Vagina (tissue), 2 donors: ENCODE measurements at regions not wholly inside any gene's neighbourhood (a gene's known extent, or its start where the extent isn't known, plus 50 kb on each side); places are given as distances from the start of the nearest gene placed in this dataset.

Source experiments
- DNase-seq, 2 donors: peaks; one replicate each; pipeline ENCODE4 v3.0.0-alpha.2; 2017; ENCODE audit errors: extremely low spot score in 2 of 2
- H3K27ac ChIP-seq: fragments of 200-600 bp; sonication (generic); one replicate; pipeline ENCODE4 v1.5.1; 2019
- H3K27me3 ChIP-seq: fragments of 200-600 bp; sonication (generic); one replicate; pipeline ENCODE4 v1.5.1; 2019
- H3K36me3 ChIP-seq, 2 donors: fragments of 200-600 bp; sonication (generic); one replicate each; pipeline ENCODE4 v1.5.1; 2017 to 2019
- H3K4me1 ChIP-seq: fragments of 200-600 bp; sonication (generic); one replicate; pipeline ENCODE4 v1.5.1; 2019
- H3K4me3 ChIP-seq, 2 donors: fragments of 200-600 bp; sonication (generic); 1 replicate in 1 of 2; 2 replicates in 1 of 2; pipeline ENCODE4 v1.5.1; 2016 to 2019
- H3K9me3 ChIP-seq: fragments of 200-600 bp; sonication (generic); one replicate; pipeline ENCODE4 v1.5.1; 2019
- POLR2A ChIP-seq, 2 donors: fragments of 450-650 bp; IDR thresholded peaks; one replicate each; pipeline ENCODE4 v1.6.1; 2017; ENCODE audit warnings: antibody characterized with exemption in 2 of 2, mild to moderate bottlenecking in 2 of 2, moderate library complexity in 2 of 2
- POLR2AphosphoS5 ChIP-seq, 2 donors: sonication (generic); formaldehyde crosslinking; IDR thresholded peaks; one replicate each; pipeline ENCODE4 v1.9.0; 2017; ENCODE audit warnings: antibody characterized with exemption in 2 of 2, mild to moderate bottlenecking in 2 of 2, low read depth in 1 of 2; ENCODE audit not compliant: insufficient read depth in 1 of 2
- intact Hi-C: fragments of 100-400 bp; cut with DNase I; formaldehyde crosslinking; loops from one replicate; pipeline ENCODE4 v1.15.1; 2023
- TF ChIP-seq, protein P1 (sequence below), 3 experiments: fragments of 450-650 bp in 2 of 3; fragments of 200-600 bp in 1 of 3; sonication (generic) in 1 of 3; IDR thresholded peaks; one replicate each; pipeline ENCODE4 v1.5.1; 2017 to 2019; ENCODE audit warnings: antibody characterized with exemption in 3 of 3, mild to moderate bottlenecking in 2 of 3, moderate library complexity in 2 of 3

DNA sequence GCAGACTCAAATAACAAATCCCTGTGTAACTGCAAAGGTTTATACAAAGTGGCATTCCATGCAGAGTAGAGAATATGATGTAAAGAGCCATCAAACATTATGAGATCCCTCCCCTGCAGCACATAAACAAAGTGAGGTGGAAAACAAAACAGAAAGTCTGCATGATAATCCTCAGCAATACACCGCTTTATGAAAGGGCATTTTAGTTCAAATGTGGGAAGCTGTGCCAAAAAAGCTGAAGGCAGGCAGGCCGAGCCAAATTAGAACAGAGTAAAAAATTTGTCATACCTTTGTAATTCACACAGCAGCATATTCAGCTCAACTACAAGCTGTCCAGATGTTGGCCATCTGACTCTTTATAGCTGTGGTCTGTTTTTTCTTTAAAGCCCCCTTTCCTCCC, 113.5 kb downstream of the LHX9 start:
- no peak overlapping the region for H3K4me3 ChIP-seq
- no peaks in the 10 kb centered on the region for H3K9me3 ChIP-seq
- DNase-seq = no peak
- intact Hi-C loops = no loop called here
- no peaks in the 10 kb centered on the region for H3K27me3 ChIP-seq
- no peaks in the 10 kb centered on the region for H3K36me3 ChIP-seq
- no peak overlapping the region for H3K27ac ChIP-seq
- TF ChIP-seq POLR2AphosphoS5 (IDR thresholded peaks at IDR 0.05; ENCODE audit: insufficient read depth in 1 of 2, low read depth in 1 of 2) (no peak), POLR2A (IDR thresholded peaks at IDR 0.05) (no peak)
- TF ChIP-seq, protein P1, sequence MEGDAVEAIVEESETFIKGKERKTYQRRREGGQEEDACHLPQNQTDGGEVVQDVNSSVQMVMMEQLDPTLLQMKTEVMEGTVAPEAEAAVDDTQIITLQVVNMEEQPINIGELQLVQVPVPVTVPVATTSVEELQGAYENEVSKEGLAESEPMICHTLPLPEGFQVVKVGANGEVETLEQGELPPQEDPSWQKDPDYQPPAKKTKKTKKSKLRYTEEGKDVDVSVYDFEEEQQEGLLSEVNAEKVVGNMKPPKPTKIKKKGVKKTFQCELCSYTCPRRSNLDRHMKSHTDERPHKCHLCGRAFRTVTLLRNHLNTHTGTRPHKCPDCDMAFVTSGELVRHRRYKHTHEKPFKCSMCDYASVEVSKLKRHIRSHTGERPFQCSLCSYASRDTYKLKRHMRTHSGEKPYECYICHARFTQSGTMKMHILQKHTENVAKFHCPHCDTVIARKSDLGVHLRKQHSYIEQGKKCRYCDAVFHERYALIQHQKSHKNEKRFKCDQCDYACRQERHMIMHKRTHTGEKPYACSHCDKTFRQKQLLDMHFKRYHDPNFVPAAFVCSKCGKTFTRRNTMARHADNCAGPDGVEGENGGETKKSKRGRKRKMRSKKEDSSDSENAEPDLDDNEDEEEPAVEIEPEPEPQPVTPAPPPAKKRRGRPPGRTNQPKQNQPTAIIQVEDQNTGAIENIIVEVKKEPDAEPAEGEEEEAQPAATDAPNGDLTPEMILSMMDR (IDR thresholded peaks at IDR 0.05) = no peak
- H3K4me1 ChIP-seq = no peaks in the 10 kb centered on the region

DNA sequence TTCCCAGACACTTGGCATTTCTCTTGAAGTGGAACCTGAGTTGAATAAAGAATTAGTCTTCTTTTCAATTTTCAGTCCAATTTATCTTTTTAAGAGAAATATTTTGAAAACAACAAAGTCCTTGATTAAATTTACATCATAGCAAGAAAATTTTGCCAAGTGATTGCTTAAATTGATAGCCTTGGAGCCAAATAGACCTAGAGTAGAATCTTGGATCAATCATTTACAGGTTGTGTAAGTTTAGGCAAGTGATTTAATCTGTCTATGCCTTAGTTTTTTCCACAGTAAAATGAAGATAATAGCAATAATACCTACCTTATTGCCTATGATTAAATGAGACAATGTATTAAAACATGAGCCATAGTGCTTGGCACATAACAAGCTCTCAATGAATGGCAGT, 113.9 kb downstream of the LHX9 start:
- Histone ChIP-seq H3K36me3 (no peaks in the 10 kb centered on the region), H3K4me1 (no peaks in the 10 kb centered on the region), H3K9me3 (no peaks in the 10 kb centered on the region), H3K27ac (no peak overlapping the region), H3K4me3 (no peak overlapping the region), H3K27me3 (no peaks in the 10 kb centered on the region)
- intact Hi-C loops = no loop called here
- TF ChIP-seq POLR2AphosphoS5 (IDR thresholded peaks at IDR 0.05; ENCODE audit: insufficient read depth in 1 of 2, low read depth in 1 of 2) (no peak), POLR2A (IDR thresholded peaks at IDR 0.05) (no peak)
- TF ChIP-seq, protein P1 (IDR thresholded peaks at IDR 0.05) = no peak
- no peak for DNase-seq

DNA sequence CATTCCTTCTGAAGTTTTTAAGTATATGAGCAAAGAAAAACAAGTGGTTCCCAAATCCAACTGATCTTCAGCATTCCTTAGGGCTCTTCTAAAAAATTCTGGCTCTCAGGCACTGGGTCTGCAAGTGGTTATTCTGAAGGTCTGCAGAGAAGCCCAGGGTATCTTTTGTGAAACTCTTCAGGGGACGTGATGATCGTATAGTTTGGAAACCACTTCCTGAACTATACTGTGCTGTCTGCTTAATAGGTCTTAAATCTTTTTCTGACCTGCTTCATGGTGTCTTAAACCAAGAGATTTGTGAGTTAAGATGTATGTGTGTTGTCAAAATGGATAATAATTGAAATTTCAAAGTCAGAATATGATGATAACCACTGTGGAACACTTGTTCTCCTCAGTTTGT, 115.5 kb downstream of the LHX9 start:
- Histone ChIP-seq H3K9me3 (no peaks in the 10 kb centered on the region), H3K27ac (no peak overlapping the region), H3K27me3 (no peaks in the 10 kb centered on the region), H3K4me3 (no peak overlapping the region), H3K36me3 (no peaks in the 10 kb centered on the region), H3K4me1 (no peaks in the 10 kb centered on the region)
- TF ChIP-seq POLR2A (IDR thresholded peaks at IDR 0.05) (no peak), POLR2AphosphoS5 (IDR thresholded peaks at IDR 0.05; ENCODE audit: insufficient read depth in 1 of 2, low read depth in 1 of 2) (no peak)
- TF ChIP-seq, protein P1 (IDR thresholded peaks at IDR 0.05) = no peak
- DNase-seq = no peak
- intact Hi-C loops = no loop called here

- H3K4me1 ChIP-seq = no peaks in the 10 kb centered on the region
- intact Hi-C loops = no loop called here
- DNase-seq = no peak
- H3K9me3 ChIP-seq = no peaks in the 10 kb centered on the region
- no peaks in the 10 kb centered on the region for H3K27me3 ChIP-seq
- H3K4me3 ChIP-seq = no peak overlapping the region
- H3K36me3 ChIP-seq = no peaks in the 10 kb centered on the region
- TF ChIP-seq POLR2A (IDR thresholded peaks at IDR 0.05) = no peak
- H3K27ac ChIP-seq = no peak overlapping the region
Observed at GRCh38 chr1:198040880-198041279, 115.9 kb upstream of the NEK7 start.

GRCh38 chr1:198042168-198042567, 114.6 kb upstream of the NEK7 start:
- intact Hi-C loops = no loop called here
- Histone ChIP-seq H3K27me3 (no peaks in the 10 kb centered on the region), H3K9me3 (no peaks in the 10 kb centered on the region), H3K36me3 (no peaks in the 10 kb centered on the region), H3K4me1 (no peaks in the 10 kb centered on the region), H3K4me3 (no peak overlapping the region), H3K27ac (no peak overlapping the region)
- DNase-seq = no peak
- TF ChIP-seq POLR2A (IDR thresholded peaks at IDR 0.05) (no peak), POLR2AphosphoS5 (IDR thresholded peaks at IDR 0.05; ENCODE audit: insufficient read depth in 1 of 2, low read depth in 1 of 2) (no peak)
- TF ChIP-seq, protein P1 (IDR thresholded peaks at IDR 0.05) = no peak

GRCh38 chr1:198047913-198048312, 108.9 kb upstream of the NEK7 start:
- H3K4me1 ChIP-seq = no peaks in the 10 kb centered on the region
- H3K27ac ChIP-seq = no peak overlapping the region
- no peaks in the 10 kb centered on the region for H3K36me3 ChIP-seq
- TF ChIP-seq, protein P1 (IDR thresholded peaks at IDR 0.05) = no peak
- no peak for TF ChIP-seq POLR2AphosphoS5 (IDR thresholded peaks at IDR 0.05; ENCODE audit: insufficient read depth in 1 of 2, low read depth in 1 of 2)
- TF ChIP-seq POLR2A (IDR thresholded peaks at IDR 0.05) = no peak
- H3K27me3 ChIP-seq = no peaks in the 10 kb centered on the region
- intact Hi-C loops = no loop called here
- DNase-seq = no peak
- H3K9me3 ChIP-seq = no peaks in the 10 kb centered on the region
- no peak overlapping the region for H3K4me3 ChIP-seq
